ENCODE measurements at regions not wholly inside any gene's neighbourhood (a gene's known extent, or its start where the extent isn't known, plus 50 kb on each side); places are given as distances from the start of the nearest gene placed in this dataset.
A peak's percentile ranks its signal among the peaks of the same experiment; 100 is the strongest.

DNA sequence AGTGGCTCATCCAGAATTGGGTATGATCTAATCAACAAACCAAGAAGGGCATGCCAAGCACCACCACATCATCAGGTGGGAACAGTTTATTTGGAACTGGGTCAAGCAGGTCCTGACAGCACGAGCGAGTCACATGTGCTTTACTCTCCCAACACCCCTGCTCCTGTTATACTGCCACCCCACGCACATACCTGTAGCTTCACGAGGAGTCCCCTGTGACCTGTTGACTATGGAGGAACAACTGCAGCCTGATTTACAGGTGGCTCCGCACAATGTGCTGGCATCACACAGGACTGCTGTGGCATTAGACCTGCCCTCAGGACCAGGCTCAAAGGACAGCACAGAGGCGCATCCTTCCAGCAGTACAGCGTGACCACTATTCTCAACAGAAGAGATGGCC, 70.8 kb upstream of the LRRN2 start:
- DNase-seq (ENCODE audit: extremely low spot score), result no peak
- ChIA-PET POLR2A (no interaction called here), CTCF (interaction anchor here (1.7 to 1.8 kb wide), 2 partner anchors 7 to 9 kb away, joined by 6 to 7 read pairs; no protein-coding TSS in a partner anchor)
- no peak for TF ChIP-seq LEF1 (IDR thresholded peaks at IDR 0.05; ENCODE audit: borderline replicate concordance)
- no peak for TF ChIP-seq SUZ12 (IDR thresholded peaks at IDR 0.05)
- no peak for TF ChIP-seq BHLHE40 (IDR thresholded peaks at IDR 0.05; ENCODE audit: borderline replicate concordance)
- TF ChIP-seq L3MBTL2 (conservative IDR thresholded peaks at IDR 0.05), result no peak
- no peak for TF ChIP-seq HDGF (IDR thresholded peaks at IDR 0.05; ENCODE audit: borderline replicate concordance)
- TF ChIP-seq, protein P1, sequence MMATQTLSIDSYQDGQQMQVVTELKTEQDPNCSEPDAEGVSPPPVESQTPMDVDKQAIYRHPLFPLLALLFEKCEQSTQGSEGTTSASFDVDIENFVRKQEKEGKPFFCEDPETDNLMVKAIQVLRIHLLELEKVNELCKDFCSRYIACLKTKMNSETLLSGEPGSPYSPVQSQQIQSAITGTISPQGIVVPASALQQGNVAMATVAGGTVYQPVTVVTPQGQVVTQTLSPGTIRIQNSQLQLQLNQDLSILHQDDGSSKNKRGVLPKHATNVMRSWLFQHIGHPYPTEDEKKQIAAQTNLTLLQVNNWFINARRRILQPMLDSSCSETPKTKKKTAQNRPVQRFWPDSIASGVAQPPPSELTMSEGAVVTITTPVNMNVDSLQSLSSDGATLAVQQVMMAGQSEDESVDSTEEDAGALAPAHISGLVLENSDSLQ (IDR thresholded peaks at IDR 0.05), result no peak
- TF ChIP-seq FOXK2 (IDR thresholded peaks at IDR 0.05), result no peak
- TF ChIP-seq FOXM1 (IDR thresholded peaks at IDR 0.05; ENCODE audit: borderline replicate concordance), result no peak
- TF ChIP-seq SP1 (IDR thresholded peaks at IDR 0.05), result no peak

DNA sequence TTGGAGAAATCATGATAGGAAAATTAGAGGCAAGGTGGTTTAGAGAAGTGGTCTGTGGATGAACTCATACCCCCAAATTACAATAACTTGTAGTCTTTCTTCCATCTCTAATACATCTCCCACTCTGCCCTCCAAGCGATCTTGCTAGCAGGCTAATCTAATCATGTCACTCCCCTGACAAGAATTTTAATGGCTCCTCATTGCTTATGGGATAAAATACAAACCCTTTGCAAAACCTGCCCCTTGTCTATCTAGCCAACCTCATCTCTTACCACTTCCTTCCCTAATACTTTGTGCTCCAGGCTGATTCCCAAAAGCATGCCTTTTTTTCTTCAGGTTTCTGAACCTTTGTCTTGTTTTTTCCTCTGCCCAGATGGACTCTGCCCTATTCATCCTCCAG, 71.3 kb upstream of the LRRN2 start:
- ChIA-PET CTCF (no interaction called here), POLR2A (no interaction called here)
- no peak for TF ChIP-seq CTBP1 (IDR thresholded peaks at IDR 0.05; ENCODE audit: borderline replicate concordance)
- TF ChIP-seq, protein P1 (IDR thresholded peaks at IDR 0.05), result no peak
- no peak for TF ChIP-seq NFRKB (IDR thresholded peaks at IDR 0.05)
- TF ChIP-seq ELF4 (IDR thresholded peaks at IDR 0.05), result no peak
- no peak for TF ChIP-seq TARDBP (IDR thresholded peaks at IDR 0.05)
- TF ChIP-seq ZNF384 (IDR thresholded peaks at IDR 0.05), result no peak
- no peak for DNase-seq (ENCODE audit: extremely low spot score)

DNA sequence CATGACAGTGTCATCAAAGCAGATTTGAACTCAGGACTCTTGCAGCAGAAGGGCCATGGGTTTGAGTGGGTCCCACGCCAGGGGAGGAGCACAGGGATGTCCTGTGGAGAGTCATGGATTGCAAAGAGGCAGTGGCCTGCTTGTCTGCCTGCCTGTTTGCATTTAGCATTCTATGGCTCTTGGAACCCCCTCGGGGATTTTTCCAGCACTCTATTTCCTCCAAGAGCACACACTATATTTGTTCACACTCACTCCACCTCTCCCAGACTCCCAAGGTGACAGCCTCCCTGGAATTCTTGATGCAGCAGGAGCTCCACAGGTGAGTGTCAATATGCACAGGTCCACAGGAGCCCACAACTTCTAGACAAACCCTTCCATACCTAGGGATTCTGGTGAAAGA, 73.1 kb upstream of the LRRN2 start:
- ChIA-PET CTCF (interaction anchor here (2.7 kb wide), 1 partner anchor 33 kb away, joined by 8 read pairs; no protein-coding TSS in a partner anchor), POLR2A (no interaction called here)
- no peak for DNase-seq (ENCODE audit: extremely low spot score)
- no peak for TF ChIP-seq ZNF384 (IDR thresholded peaks at IDR 0.05)
- TF ChIP-seq SP1 (IDR thresholded peaks at IDR 0.05), result no peak
- no peak for TF ChIP-seq L3MBTL2 (conservative IDR thresholded peaks at IDR 0.05)
- no peak for TF ChIP-seq CTBP1 (IDR thresholded peaks at IDR 0.05; ENCODE audit: borderline replicate concordance)
- no peak for TF ChIP-seq LEF1 (IDR thresholded peaks at IDR 0.05; ENCODE audit: borderline replicate concordance)
- no peak for TF ChIP-seq ARNT (IDR thresholded peaks at IDR 0.05)
- no peak for TF ChIP-seq NFRKB (IDR thresholded peaks at IDR 0.05)
- TF ChIP-seq FOXA1 (IDR thresholded peaks at IDR 0.05), result no peak
- no peak for TF ChIP-seq SUZ12 (IDR thresholded peaks at IDR 0.05)
- TF ChIP-seq ELF4 (IDR thresholded peaks at IDR 0.05), result no peak
- no peak for TF ChIP-seq HDGF (IDR thresholded peaks at IDR 0.05; ENCODE audit: borderline replicate concordance)
- no peak for TF ChIP-seq FOXK2 (IDR thresholded peaks at IDR 0.05)

DNA sequence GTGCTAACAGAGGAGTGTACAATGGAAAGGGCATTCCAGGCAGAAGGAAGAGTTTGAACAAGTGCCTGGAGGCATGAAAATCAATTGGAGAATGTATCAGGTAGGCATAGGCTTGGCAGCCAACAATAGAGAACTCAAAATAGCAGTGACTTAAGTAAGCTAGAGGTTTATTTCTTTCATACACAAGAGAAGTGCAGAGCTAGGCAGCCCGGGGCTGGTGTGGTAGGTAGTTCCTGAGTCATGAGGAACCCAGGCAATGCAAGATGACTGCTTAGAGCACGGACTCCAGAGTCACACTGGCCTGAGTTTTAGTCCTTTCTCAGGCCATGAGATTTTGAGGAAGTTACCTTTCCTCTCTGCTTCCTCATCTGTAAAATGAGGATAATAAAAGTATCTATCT, 74.8 kb upstream of the LRRN2 start:
- POLR2A ChIA-PET, result no interaction called here
- CTCF ChIA-PET, result interaction anchor here (0.5 to 2.7 kb wide), 4 partner anchors 13 to 615 kb away, joined by 3 to 8 read pairs (median 4); no protein-coding TSS in a partner anchor
- TF ChIP-seq FOXK2 (IDR thresholded peaks at IDR 0.05), result no peak
- no peak for TF ChIP-seq BHLHE40 (IDR thresholded peaks at IDR 0.05; ENCODE audit: borderline replicate concordance)
- no peak for TF ChIP-seq FOXA1 (IDR thresholded peaks at IDR 0.05)
- TF ChIP-seq CTBP1 (IDR thresholded peaks at IDR 0.05; ENCODE audit: borderline replicate concordance), result no peak
- no peak for DNase-seq (ENCODE audit: extremely low spot score)

DNA sequence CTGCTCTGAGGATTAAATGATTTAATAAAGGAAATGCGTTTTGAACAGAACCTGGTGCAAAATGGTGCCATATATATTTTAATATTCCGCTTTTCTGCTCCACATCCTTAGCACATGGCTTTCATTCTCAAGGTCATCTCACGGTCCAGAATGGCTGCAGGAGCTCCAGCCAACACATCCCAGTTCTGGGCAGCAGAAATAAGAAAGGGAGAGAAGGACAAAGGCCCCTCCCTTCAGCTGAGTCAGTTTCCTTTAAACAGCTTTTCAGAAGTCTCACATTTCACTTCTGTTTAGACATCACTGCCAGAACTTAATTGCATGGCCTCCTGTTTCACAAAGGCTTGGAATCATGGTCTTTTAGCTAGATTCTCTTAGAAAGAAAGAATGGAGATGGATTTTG, 75.2 kb upstream of the LRRN2 start:
- no peak for DNase-seq (ENCODE audit: extremely low spot score)
- CTCF ChIA-PET, result interaction anchor here (0.5 to 2.7 kb wide), 4 partner anchors 14 to 615 kb away, joined by 3 to 8 read pairs (median 4); no protein-coding TSS in a partner anchor
- POLR2A ChIA-PET, result no interaction called here
- TF ChIP-seq TARDBP (IDR thresholded peaks at IDR 0.05), result no peak
- no peak for TF ChIP-seq SP1 (IDR thresholded peaks at IDR 0.05)
- no peak for TF ChIP-seq NFRKB (IDR thresholded peaks at IDR 0.05)
- no peak for TF ChIP-seq FOXM1 (IDR thresholded peaks at IDR 0.05; ENCODE audit: borderline replicate concordance)
- no peak for TF ChIP-seq CTBP1 (IDR thresholded peaks at IDR 0.05; ENCODE audit: borderline replicate concordance)
- TF ChIP-seq L3MBTL2 (conservative IDR thresholded peaks at IDR 0.05), result no peak
- no peak for TF ChIP-seq ELF4 (IDR thresholded peaks at IDR 0.05)
- no peak for TF ChIP-seq SUZ12 (IDR thresholded peaks at IDR 0.05)
- no peak for TF ChIP-seq ZNF384 (IDR thresholded peaks at IDR 0.05)
- TF ChIP-seq, protein P1 (IDR thresholded peaks at IDR 0.05), result no peak

DNA sequence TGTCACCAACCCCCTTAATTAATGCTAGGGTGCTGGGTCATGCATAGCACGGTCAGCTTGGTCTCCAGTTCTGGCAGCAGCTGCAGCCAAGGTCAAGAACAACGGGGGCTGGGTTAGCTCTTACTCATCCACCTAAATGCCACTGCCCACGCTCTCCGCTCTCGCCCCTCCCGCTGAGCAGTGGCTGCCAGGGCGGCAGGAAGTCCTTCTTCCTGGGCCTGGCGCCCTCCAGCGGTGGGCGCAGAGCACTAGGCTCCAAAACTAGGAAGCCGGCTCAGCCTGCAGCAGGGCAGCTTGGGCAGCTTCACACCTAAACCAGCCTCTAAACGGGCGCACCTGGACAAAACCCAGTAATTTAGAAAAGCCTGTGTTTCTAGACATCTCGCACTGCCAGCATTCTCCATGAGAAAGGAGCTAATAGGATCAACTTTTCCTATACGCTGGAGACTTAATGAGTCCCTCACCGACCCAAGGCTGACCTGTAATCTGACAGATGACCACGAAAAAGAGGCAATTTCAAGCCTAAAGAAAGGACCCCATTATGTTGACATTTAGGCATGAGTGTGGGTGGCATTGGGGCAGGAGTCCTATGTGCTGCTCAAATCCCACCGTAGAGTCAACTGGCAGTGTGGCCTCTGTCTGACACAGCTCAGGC, 78.4 kb upstream of the LRRN2 start:
- CTCF ChIA-PET, result interaction anchor here (0.6 to 2.0 kb wide), 20 partner anchors 8 to 198 kb away, joined by 3 to 19 read pairs (median 6); no protein-coding TSS in a partner anchor
- TF ChIP-seq ARNT (IDR thresholded peaks at IDR 0.05) (no peak), ZNF384 (IDR thresholded peaks at IDR 0.05) (no peak), FOXK2 (IDR thresholded peaks at IDR 0.05) (no peak), L3MBTL2 (conservative IDR thresholded peaks at IDR 0.05) (no peak), FOXM1 (IDR thresholded peaks at IDR 0.05; ENCODE audit: borderline replicate concordance) (no peak), NFRKB (IDR thresholded peaks at IDR 0.05) (no peak), TARDBP (IDR thresholded peaks at IDR 0.05) (no peak), FOXA1 (IDR thresholded peaks at IDR 0.05) (no peak), HDGF (IDR thresholded peaks at IDR 0.05; ENCODE audit: borderline replicate concordance) (no peak), SUZ12 (IDR thresholded peaks at IDR 0.05) (no peak), LEF1 (IDR thresholded peaks at IDR 0.05; ENCODE audit: borderline replicate concordance) (no peak), SP1 (IDR thresholded peaks at IDR 0.05) (no peak), BHLHE40 (IDR thresholded peaks at IDR 0.05; ENCODE audit: borderline replicate concordance) (no peak), CTBP1 (IDR thresholded peaks at IDR 0.05; ENCODE audit: borderline replicate concordance) (no peak), ELF4 (IDR thresholded peaks at IDR 0.05) (no peak)
- TF ChIP-seq, protein P1 (IDR thresholded peaks at IDR 0.05), result no peak
- peak; percentile 90 for DNase-seq (ENCODE audit: extremely low spot score)
- POLR2A ChIA-PET, result no interaction called here

All from HEK293T (cell line).